Keratinocyte (primary cell): ENCODE measurements at regions not wholly inside any gene's neighbourhood (a gene's known extent, or its start where the extent isn't known, plus 50 kb on each side); places are given as distances from the start of the nearest gene placed in this dataset.

Experiments used
- CTCF ChIP-seq, 3 experiments: IDR thresholded peaks in 1 of 3; conservative IDR thresholded peaks in 1 of 3; optimal IDR thresholded peaks in 1 of 3; 2 replicates in 2 of 3; 3 replicates in 1 of 3; pipeline versions ENCODE3 to v1.5.1; 2011; ENCODE audit warnings: low read length in 3 of 3, mild to moderate bottlenecking in 3 of 3, moderate library complexity in 2 of 3, control low read depth in 1 of 3, inconsistent platforms in 1 of 3; ENCODE audit not compliant: insufficient read depth in 2 of 3; ENCODE audit errors: extremely low read depth in 1 of 3
- EZH2 ChIP-seq: IDR thresholded peaks from one replicate; pipeline ENCODE4 v1.6.1; 2012; ENCODE audit warnings: inconsistent platforms, mild to moderate bottlenecking, low read length, moderate library complexity

- no peak for TF ChIP-seq CTCF (optimal IDR thresholded peaks at IDR 0.05 in 1 of 3, IDR thresholded peaks at IDR 0.05 in 1 of 3, conservative IDR thresholded peaks at IDR 0.05 in 1 of 3; ENCODE audit: extremely low read depth in 1 of 3, insufficient read depth in 2 of 3, low read length in 3 of 3)
- TF ChIP-seq EZH2: no peak
Observed at GRCh38 chr1:192888574-192888973, 79.7 kb downstream of the RGS2 start.
